ENCODE measurements at regions not wholly inside any gene's neighbourhood (a gene's known extent, or its start where the extent isn't known, plus 50 kb on each side); places are given as distances from the start of the nearest gene placed in this dataset.
"Not testable (repeated sequence)": the region's sequence is repeated elsewhere in the genome, so short reads cannot be mapped to it uniquely, and the experiment has no call there.

GRCh38 chr12:20097626-20098025 is 270.7 kb upstream of the PDE3A start:
- DNase-seq = no peak

GRCh38 chr12:20099395-20100183 is 268.7 kb upstream of the PDE3A start:
- no peak for DNase-seq

- DNase-seq = no peak
Measured at GRCh38 chr12:20101046-20101445, 267.3 kb upstream of the PDE3A start.

GRCh38 chr12:20105943-20106342 is 262.4 kb upstream of the PDE3A start:
- DNase-seq = no peak

GRCh38 chr12:20109676-20110075 is 258.7 kb upstream of the PDE3A start:
- no peak for DNase-seq

GRCh38 chr12:20115371-20115770 is 253.0 kb upstream of the PDE3A start:
- not testable (repeated sequence) for DNase-seq

GRCh38 chr12:20119596-20120402 is 248.5 kb upstream of the PDE3A start:
- DNase-seq = no peak

GRCh38 chr12:20120403-20120725 is 248.0 kb upstream of the PDE3A start:
- DNase-seq = no peak

- DNase-seq = no peak
Measured at GRCh38 chr12:20122274-20122673, 246.1 kb upstream of the PDE3A start.

- DNase-seq = no peak
Measured at GRCh38 chr12:20123465-20123864, 244.9 kb upstream of the PDE3A start.

- no peak for DNase-seq
Measured at GRCh38 chr12:20125276-20125798, 243.0 kb upstream of the PDE3A start.

- DNase-seq = no peak
Measured at GRCh38 chr12:20126601-20127000, 241.7 kb upstream of the PDE3A start.

GRCh38 chr12:20127413-20127812 is 240.9 kb upstream of the PDE3A start:
- no peak for DNase-seq

GRCh38 chr12:20128928-20129327 is 239.4 kb upstream of the PDE3A start:
- DNase-seq = no peak

GRCh38 chr12:20132818-20133217 is 235.5 kb upstream of the PDE3A start:
- DNase-seq = no peak

- no peak for DNase-seq
Measured at GRCh38 chr12:20134652-20135051, 233.7 kb upstream of the PDE3A start.

- DNase-seq = no peak
Measured at GRCh38 chr12:20140751-20141150, 227.6 kb upstream of the PDE3A start.

GRCh38 chr12:20142316-20142715 is 226.0 kb upstream of the PDE3A start:
- DNase-seq = no peak

GRCh38 chr12:20142956-20143355 is 225.4 kb upstream of the PDE3A start:
- no peak for DNase-seq

- no peak for DNase-seq
Measured at GRCh38 chr12:20144341-20144740, 224.0 kb upstream of the PDE3A start.

GRCh38 chr12:20148241-20148640 is 220.1 kb upstream of the PDE3A start:
- DNase-seq = no peak

- no peak for DNase-seq
Measured at GRCh38 chr12:20150835-20151422, 217.4 kb upstream of the PDE3A start.

- no peak for DNase-seq
Measured at GRCh38 chr12:20154052-20154451, 214.3 kb upstream of the PDE3A start.

GRCh38 chr12:20155374-20155773 is 213.0 kb upstream of the PDE3A start:
- no peak for DNase-seq

Data from midbrain (tissue), 1 donor.